ENCODE measurements at regions not wholly inside any gene's neighbourhood (a gene's known extent, or its start where the extent isn't known, plus 50 kb on each side); places are given as distances from the start of the nearest gene placed in this dataset.

DNA sequence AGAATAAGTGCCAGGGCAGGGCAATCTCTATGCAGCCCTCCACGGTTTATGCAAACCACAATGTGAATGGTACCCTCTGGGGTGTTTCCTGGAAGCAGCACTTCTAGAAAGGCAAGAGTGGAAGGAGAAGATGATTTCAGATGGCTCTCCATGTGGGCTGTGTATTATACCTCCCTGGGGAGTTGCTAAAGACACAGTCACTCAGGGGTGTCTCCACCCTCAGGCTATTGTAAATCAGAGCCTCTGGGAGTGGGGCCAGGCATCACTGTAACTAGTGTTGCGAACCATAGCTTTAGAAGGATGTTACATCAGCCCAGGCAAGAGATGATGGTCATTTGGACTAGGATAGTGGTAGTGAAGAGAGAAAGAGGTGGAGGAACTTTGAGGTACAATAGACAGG lies 83.3 kb upstream of the ZKSCAN2 start:
- TF ChIP-seq, protein P1, sequence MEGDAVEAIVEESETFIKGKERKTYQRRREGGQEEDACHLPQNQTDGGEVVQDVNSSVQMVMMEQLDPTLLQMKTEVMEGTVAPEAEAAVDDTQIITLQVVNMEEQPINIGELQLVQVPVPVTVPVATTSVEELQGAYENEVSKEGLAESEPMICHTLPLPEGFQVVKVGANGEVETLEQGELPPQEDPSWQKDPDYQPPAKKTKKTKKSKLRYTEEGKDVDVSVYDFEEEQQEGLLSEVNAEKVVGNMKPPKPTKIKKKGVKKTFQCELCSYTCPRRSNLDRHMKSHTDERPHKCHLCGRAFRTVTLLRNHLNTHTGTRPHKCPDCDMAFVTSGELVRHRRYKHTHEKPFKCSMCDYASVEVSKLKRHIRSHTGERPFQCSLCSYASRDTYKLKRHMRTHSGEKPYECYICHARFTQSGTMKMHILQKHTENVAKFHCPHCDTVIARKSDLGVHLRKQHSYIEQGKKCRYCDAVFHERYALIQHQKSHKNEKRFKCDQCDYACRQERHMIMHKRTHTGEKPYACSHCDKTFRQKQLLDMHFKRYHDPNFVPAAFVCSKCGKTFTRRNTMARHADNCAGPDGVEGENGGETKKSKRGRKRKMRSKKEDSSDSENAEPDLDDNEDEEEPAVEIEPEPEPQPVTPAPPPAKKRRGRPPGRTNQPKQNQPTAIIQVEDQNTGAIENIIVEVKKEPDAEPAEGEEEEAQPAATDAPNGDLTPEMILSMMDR (IDR thresholded peaks at IDR 0.05; ENCODE audit: low read length), result no peak
- no peak for TF ChIP-seq EZH2 (IDR thresholded peaks at IDR 0.05; ENCODE audit: borderline replicate concordance, low read length)
